Vagina (tissue), 2 donors: ENCODE measurements at regions not wholly inside any gene's neighbourhood (a gene's known extent, or its start where the extent isn't known, plus 50 kb on each side); places are given as distances from the start of the nearest gene placed in this dataset.
"Not testable (repeated sequence)": the region's sequence is repeated elsewhere in the genome, so short reads cannot be mapped to it uniquely, and the experiment has no call there.

Experiments used
- DNase-seq, 2 donors: peaks; one replicate each; pipeline ENCODE4 v3.0.0-alpha.2; 2017; ENCODE audit errors: extremely low spot score in 2 of 2
- H3K27ac ChIP-seq: fragments of 200-600 bp; sonication (generic); one replicate; pipeline ENCODE4 v1.5.1; 2019
- H3K27me3 ChIP-seq: fragments of 200-600 bp; sonication (generic); one replicate; pipeline ENCODE4 v1.5.1; 2019
- H3K36me3 ChIP-seq, 2 donors: fragments of 200-600 bp; sonication (generic); one replicate each; pipeline ENCODE4 v1.5.1; 2017 to 2019
- H3K4me1 ChIP-seq: fragments of 200-600 bp; sonication (generic); one replicate; pipeline ENCODE4 v1.5.1; 2019
- H3K4me3 ChIP-seq, 2 donors: fragments of 200-600 bp; sonication (generic); 1 replicate in 1 of 2; 2 replicates in 1 of 2; pipeline ENCODE4 v1.5.1; 2016 to 2019
- H3K9me3 ChIP-seq: fragments of 200-600 bp; sonication (generic); one replicate; pipeline ENCODE4 v1.5.1; 2019
- CTCF ChIP-seq, 3 experiments: fragments of 450-650 bp in 2 of 3; fragments of 200-600 bp in 1 of 3; sonication (generic) in 1 of 3; IDR thresholded peaks; one replicate each; pipeline ENCODE4 v1.5.1; 2017 to 2019; ENCODE audit warnings: antibody characterized with exemption in 3 of 3, mild to moderate bottlenecking in 2 of 3, moderate library complexity in 2 of 3
- POLR2A ChIP-seq, 2 donors: fragments of 450-650 bp; IDR thresholded peaks; one replicate each; pipeline ENCODE4 v1.6.1; 2017; ENCODE audit warnings: antibody characterized with exemption in 2 of 2, mild to moderate bottlenecking in 2 of 2, moderate library complexity in 2 of 2
- POLR2AphosphoS5 ChIP-seq, 2 donors: sonication (generic); formaldehyde crosslinking; IDR thresholded peaks; one replicate each; pipeline ENCODE4 v1.9.0; 2017; ENCODE audit warnings: antibody characterized with exemption in 2 of 2, mild to moderate bottlenecking in 2 of 2, low read depth in 1 of 2; ENCODE audit not compliant: insufficient read depth in 1 of 2
- intact Hi-C: fragments of 100-400 bp; cut with DNase I; formaldehyde crosslinking; loops from one replicate; pipeline ENCODE4 v1.15.1; 2023

- no peak for TF ChIP-seq POLR2AphosphoS5 (IDR thresholded peaks at IDR 0.05; ENCODE audit: insufficient read depth in 1 of 2, low read depth in 1 of 2)
- no peak for TF ChIP-seq POLR2A (IDR thresholded peaks at IDR 0.05)
- TF ChIP-seq CTCF (IDR thresholded peaks at IDR 0.05), result no peak
- H3K36me3 ChIP-seq, result no peaks in the 10 kb centered on the region
- H3K4me3 ChIP-seq, result no peak overlapping the region
- no peak overlapping the region for H3K27ac ChIP-seq
- DNase-seq, result no peak
- no peaks in the 10 kb centered on the region for H3K27me3 ChIP-seq
- H3K9me3 ChIP-seq, result no peaks in the 10 kb centered on the region
- intact Hi-C loops, result no loop called here
- H3K4me1 ChIP-seq, result no peaks in the 10 kb centered on the region
Measured at GRCh38 chr3:70615286-70615685, 302.8 kb upstream of the MDFIC2 start.

GRCh38 chr3:70614111-70614510, 301.7 kb upstream of the MDFIC2 start:
- no peaks in the 10 kb centered on the region for H3K27me3 ChIP-seq
- TF ChIP-seq CTCF (IDR thresholded peaks at IDR 0.05), result no peak
- no peak for TF ChIP-seq POLR2A (IDR thresholded peaks at IDR 0.05)
- no peak for TF ChIP-seq POLR2AphosphoS5 (IDR thresholded peaks at IDR 0.05; ENCODE audit: insufficient read depth in 1 of 2, low read depth in 1 of 2)
- no peaks in the 10 kb centered on the region for H3K4me1 ChIP-seq
- no peak overlapping the region for H3K4me3 ChIP-seq
- no peaks in the 10 kb centered on the region for H3K9me3 ChIP-seq
- no peak for DNase-seq
- no peak overlapping the region for H3K27ac ChIP-seq
- intact Hi-C loops, result no loop called here
- H3K36me3 ChIP-seq, result no peaks in the 10 kb centered on the region

- no peak overlapping the region for H3K27ac ChIP-seq
- intact Hi-C loops, result no loop called here
Measured at GRCh38 chr3:70612920-70613319, 300.5 kb upstream of the MDFIC2 start.

DNA sequence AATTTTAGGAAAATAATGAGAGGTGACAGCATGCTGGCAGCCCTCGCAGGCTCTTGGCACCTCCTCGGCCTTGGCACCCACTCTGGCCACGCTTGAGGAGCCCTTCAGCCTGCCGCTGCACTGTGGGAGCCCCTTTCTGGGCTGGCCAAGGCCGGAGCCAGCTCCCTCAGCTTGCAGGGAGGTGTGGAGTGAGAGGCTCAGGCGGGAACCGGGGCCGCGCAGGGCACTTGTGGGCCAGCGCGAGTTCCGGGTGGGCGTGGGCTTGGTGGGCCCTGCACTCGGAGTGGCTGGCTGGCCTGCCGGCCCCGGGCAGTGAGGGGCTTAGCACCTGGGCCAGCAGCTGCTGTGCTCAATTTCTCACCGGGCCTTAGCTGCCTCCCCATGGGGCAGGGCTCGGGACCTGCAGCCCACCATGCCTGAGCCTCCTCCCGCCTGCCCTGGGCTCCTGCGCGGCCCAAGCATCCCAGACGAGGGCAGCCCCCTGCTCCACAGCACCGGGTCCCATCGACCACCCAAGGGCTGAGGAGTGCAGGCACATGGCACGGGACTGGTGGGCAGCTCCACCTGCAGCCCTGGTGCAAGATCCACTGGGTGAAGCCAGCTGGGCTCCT, 299.3 kb upstream of the MDFIC2 start:
- H3K4me3 ChIP-seq, H3K27ac ChIP-seq, intact Hi-C loops, H3K27me3 ChIP-seq, H3K9me3 ChIP-seq, H3K4me1 ChIP-seq, H3K36me3 ChIP-seq, DNase-seq: not testable (repeated sequence)

More at GRCh38 chr3:70612920-70613319, 300.5 kb upstream of the MDFIC2 start:
- DNase-seq, result no peak
- no peak overlapping the region for H3K4me3 ChIP-seq
- H3K4me1 ChIP-seq, result no peaks in the 10 kb centered on the region
- H3K36me3 ChIP-seq, result no peaks in the 10 kb centered on the region
- TF ChIP-seq POLR2A (IDR thresholded peaks at IDR 0.05) (no peak), POLR2AphosphoS5 (IDR thresholded peaks at IDR 0.05; ENCODE audit: insufficient read depth in 1 of 2, low read depth in 1 of 2) (no peak), CTCF (IDR thresholded peaks at IDR 0.05) (no peak)
- no peaks in the 10 kb centered on the region for H3K9me3 ChIP-seq
- no peaks in the 10 kb centered on the region for H3K27me3 ChIP-seq

DNA sequence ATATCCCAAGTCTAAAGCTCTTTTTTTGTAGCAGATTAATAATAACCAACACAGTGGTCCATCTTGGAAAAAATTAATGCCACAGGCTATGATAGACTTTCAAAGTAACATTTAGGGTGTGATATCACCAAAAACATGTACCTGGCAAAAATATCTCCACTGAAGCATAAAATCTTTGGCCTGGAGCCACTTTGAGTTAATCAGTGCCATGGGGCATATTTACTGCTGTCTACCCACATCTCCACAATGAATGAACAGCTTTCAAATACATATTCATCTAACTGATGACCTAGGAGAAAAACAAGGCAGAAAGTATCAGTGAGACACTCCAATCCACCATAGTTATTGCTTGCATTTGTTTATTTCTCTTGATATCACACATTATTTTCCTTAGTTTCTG, 296.0 kb upstream of the MDFIC2 start:
- Histone ChIP-seq H3K36me3 (no peaks in the 10 kb centered on the region), H3K4me3 (no peak overlapping the region), H3K27ac (no peak overlapping the region), H3K4me1 (no peaks in the 10 kb centered on the region), H3K9me3 (no peaks in the 10 kb centered on the region), H3K27me3 (no peaks in the 10 kb centered on the region)
- intact Hi-C loops, result no loop called here
- DNase-seq, result no peak
- TF ChIP-seq CTCF (IDR thresholded peaks at IDR 0.05), result no peak
- no peak for TF ChIP-seq POLR2A (IDR thresholded peaks at IDR 0.05)
- no peak for TF ChIP-seq POLR2AphosphoS5 (IDR thresholded peaks at IDR 0.05; ENCODE audit: insufficient read depth in 1 of 2, low read depth in 1 of 2)
